ENCODE measurements at regions not wholly inside any gene's neighbourhood (a gene's known extent, or its start where the extent isn't known, plus 50 kb on each side); places are given as distances from the start of the nearest gene placed in this dataset.

DNA sequence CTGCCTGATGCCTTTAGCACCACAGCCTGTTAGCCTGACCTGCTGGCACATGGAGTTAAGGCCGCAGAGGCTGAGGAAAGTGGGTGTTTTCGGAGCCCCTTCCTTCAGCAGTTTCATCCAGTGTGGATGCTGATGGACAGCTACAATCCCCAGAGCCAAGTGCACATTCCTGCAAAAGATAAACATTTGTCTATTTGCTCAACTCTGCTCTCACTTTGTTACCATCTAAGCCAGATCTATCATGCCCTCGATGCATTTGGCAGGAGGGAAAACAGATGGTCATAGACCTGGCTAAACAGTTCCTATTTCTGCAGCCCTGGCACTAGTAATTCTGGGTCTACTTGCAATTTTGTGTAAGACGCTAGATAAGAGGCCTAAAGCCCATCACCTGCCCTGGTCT, 312.9 kb upstream of the RASGRP1 start:
- H3K23ac ChIP-seq (ENCODE audit: low read depth, low read length, poor library complexity) = no peak overlapping the region
- no peak overlapping the region for H3K9ac ChIP-seq (ENCODE audit: low read depth, low read length, poor library complexity)
- no peaks in the 10 kb centered on the region for H3K36me3 ChIP-seq (replicated peaks in 1 of 2; ENCODE audit: control insufficient read depth in 2 of 2, insufficient read depth in 2 of 2, low read length in 2 of 2)
- no peaks in the 10 kb centered on the region for H3K4me1 ChIP-seq (ENCODE audit: control insufficient read depth in 2 of 2, insufficient read depth in 1 of 2, low read depth in 1 of 2, low read length in 2 of 2)
- H2BK12ac ChIP-seq (ENCODE audit: low read length) = no peak overlapping the region
- DNase-seq (ENCODE audit: low spot score) = no peak
- H2BK15ac ChIP-seq (ENCODE audit: low read length) = no peak overlapping the region
- no peak overlapping the region for H2AK5ac ChIP-seq (ENCODE audit: low read depth, low read length)
- no peak overlapping the region for H2BK5ac ChIP-seq (ENCODE audit: low read length)
- no peak overlapping the region for H3K4ac ChIP-seq (ENCODE audit: low read length)
- H3K79me1 ChIP-seq (ENCODE audit: low read depth, low read length) = peaks cover 2% of the 10 kb centered on the region
- H4K91ac ChIP-seq (ENCODE audit: low read depth, low read length, poor library complexity) = no peak overlapping the region
- H3K4me2 ChIP-seq (ENCODE audit: insufficient read depth, low read length, poor library complexity, severe bottlenecking) = no peak overlapping the region
- H2BK120ac ChIP-seq (ENCODE audit: low read depth, low read length) = no peak overlapping the region
- H3K14ac ChIP-seq (ENCODE audit: low read length) = no peak overlapping the region
- H3K27ac ChIP-seq (replicated peaks; ENCODE audit: low read length) = no peak overlapping the region
- no peak overlapping the region for H4K8ac ChIP-seq (ENCODE audit: low read depth, low read length)
- no peaks in the 10 kb centered on the region for H3K9me3 ChIP-seq (replicated peaks in 1 of 2; ENCODE audit: control insufficient read depth in 2 of 2, insufficient read depth in 1 of 2, low read depth in 1 of 2, low read length in 2 of 2)
- H3K27me3 ChIP-seq (ENCODE audit: control insufficient read depth in 3 of 3, insufficient read depth in 3 of 3, low read depth in 1 of 3, low read length in 3 of 3) = peaks cover 0 to 2% (median 0%) of the 10 kb centered on the region in 3 experiments
- no peak overlapping the region for H3K4me3 ChIP-seq (ENCODE audit: low read length in 2 of 2)
- H2AFZ ChIP-seq (ENCODE audit: low read length) = no peak overlapping the region
- WGBS, 2 donors (ENCODE audit: extremely low coverage in 2 of 2, insufficient read length in 2 of 2, insufficient replicate concordance in 1 of 2) = no CpG with 5 or more reads among the region's 4 CpGs
- H3K18ac ChIP-seq (ENCODE audit: low read length) = no peak overlapping the region

DNA sequence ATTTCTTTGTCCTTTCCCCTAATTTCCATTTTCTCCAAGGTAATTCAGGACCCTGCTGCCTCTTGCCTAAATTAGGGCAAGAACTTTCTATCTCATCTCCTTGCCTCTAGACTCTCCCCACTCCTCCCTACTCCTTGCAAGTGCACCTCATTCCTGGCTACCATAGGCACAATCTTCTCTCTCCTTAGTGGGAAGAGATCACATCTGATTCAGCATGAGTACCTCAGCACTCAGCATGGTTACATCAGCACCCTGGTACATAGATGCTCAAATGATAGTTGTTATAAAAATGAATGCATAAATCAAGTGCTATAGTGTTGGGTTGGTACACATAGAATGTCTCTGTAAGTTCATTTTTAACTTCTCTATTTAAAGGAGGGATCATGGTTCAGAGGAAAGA, 313.4 kb upstream of the RASGRP1 start:
- Histone ChIP-seq H3K4me3 (ENCODE audit: low read length in 2 of 2) (no peak overlapping the region), H2AFZ (ENCODE audit: low read length) (no peak overlapping the region), H3K14ac (ENCODE audit: low read length) (no peak overlapping the region), H2BK12ac (ENCODE audit: low read length) (no peak overlapping the region), H2BK120ac (ENCODE audit: low read depth, low read length) (no peak overlapping the region), H3K27me3 (ENCODE audit: control insufficient read depth in 3 of 3, insufficient read depth in 3 of 3, low read depth in 1 of 3, low read length in 3 of 3) (peaks cover 0 to 2% (median 0%) of the 10 kb centered on the region in 3 experiments), H4K91ac (ENCODE audit: low read depth, low read length, poor library complexity) (no peak overlapping the region), H3K79me1 (ENCODE audit: low read depth, low read length) (peaks cover 2% of the 10 kb centered on the region), H3K23ac (ENCODE audit: low read depth, low read length, poor library complexity) (no peak overlapping the region), H3K27ac (replicated peaks; ENCODE audit: low read length) (no peak overlapping the region), H3K4me1 (ENCODE audit: control insufficient read depth in 2 of 2, insufficient read depth in 1 of 2, low read depth in 1 of 2, low read length in 2 of 2) (no peaks in the 10 kb centered on the region), H2BK5ac (ENCODE audit: low read length) (no peak overlapping the region), H2AK5ac (ENCODE audit: low read depth, low read length) (no peak overlapping the region), H2BK15ac (ENCODE audit: low read length) (no peak overlapping the region), H3K18ac (ENCODE audit: low read length) (no peak overlapping the region), H3K36me3 (replicated peaks in 1 of 2; ENCODE audit: control insufficient read depth in 2 of 2, insufficient read depth in 2 of 2, low read length in 2 of 2) (no peaks in the 10 kb centered on the region), H3K9me3 (replicated peaks in 1 of 2; ENCODE audit: control insufficient read depth in 2 of 2, insufficient read depth in 1 of 2, low read depth in 1 of 2, low read length in 2 of 2) (no peaks in the 10 kb centered on the region), H3K4ac (ENCODE audit: low read length) (no peak overlapping the region), H4K8ac (ENCODE audit: low read depth, low read length) (no peak overlapping the region), H3K4me2 (ENCODE audit: insufficient read depth, low read length, poor library complexity, severe bottlenecking) (no peak overlapping the region), H3K9ac (ENCODE audit: low read depth, low read length, poor library complexity) (no peak overlapping the region)
- DNase-seq (ENCODE audit: low spot score) = no peak

DNA sequence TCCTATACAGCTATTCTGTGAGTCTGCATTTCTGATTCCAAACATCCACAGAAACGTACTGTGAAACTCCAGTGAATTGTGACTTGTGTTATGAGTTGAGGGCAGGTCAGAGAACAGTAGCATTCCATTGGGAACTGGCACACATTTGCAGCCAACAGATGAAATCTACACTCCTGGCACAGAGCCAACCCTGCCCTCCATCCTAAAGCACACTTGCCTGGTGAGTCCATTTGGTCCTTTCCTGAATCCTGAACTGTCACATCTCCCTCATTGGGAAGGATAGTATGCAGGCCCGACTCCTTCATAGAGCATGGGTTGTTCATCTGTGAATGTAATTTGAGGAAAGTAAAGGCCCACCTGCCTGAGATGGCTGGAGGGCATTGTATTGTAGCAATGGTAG, 314.3 kb upstream of the RASGRP1 start:
- no CpG with 5 or more reads among the region's 2 CpGs for WGBS, 2 donors (ENCODE audit: extremely low coverage in 2 of 2, insufficient read length in 2 of 2, insufficient replicate concordance in 1 of 2)
- H3K27me3 ChIP-seq (ENCODE audit: control insufficient read depth in 3 of 3, insufficient read depth in 3 of 3, low read depth in 1 of 3, low read length in 3 of 3) = peaks cover 0 to 2% (median 0%) of the 10 kb centered on the region in 3 experiments
- no peak overlapping the region for H2BK5ac ChIP-seq (ENCODE audit: low read length)
- no peak overlapping the region for H3K4me3 ChIP-seq (ENCODE audit: low read length in 2 of 2)
- no peaks in the 10 kb centered on the region for H3K9me3 ChIP-seq (replicated peaks in 1 of 2; ENCODE audit: control insufficient read depth in 2 of 2, insufficient read depth in 1 of 2, low read depth in 1 of 2, low read length in 2 of 2)
- H2BK12ac ChIP-seq (ENCODE audit: low read length) = no peak overlapping the region
- no peak overlapping the region for H3K23ac ChIP-seq (ENCODE audit: low read depth, low read length, poor library complexity)
- H3K79me1 ChIP-seq (ENCODE audit: low read depth, low read length) = peaks cover 2% of the 10 kb centered on the region
- H3K27ac ChIP-seq (replicated peaks; ENCODE audit: low read length) = no peak overlapping the region
- H2AFZ ChIP-seq (ENCODE audit: low read length) = no peak overlapping the region
- no peak overlapping the region for H3K18ac ChIP-seq (ENCODE audit: low read length)
- no peak overlapping the region for H3K4me2 ChIP-seq (ENCODE audit: insufficient read depth, low read length, poor library complexity, severe bottlenecking)
- no peaks in the 10 kb centered on the region for H3K4me1 ChIP-seq (ENCODE audit: control insufficient read depth in 2 of 2, insufficient read depth in 1 of 2, low read depth in 1 of 2, low read length in 2 of 2)
- H2BK120ac ChIP-seq (ENCODE audit: low read depth, low read length) = no peak overlapping the region
- DNase-seq (ENCODE audit: low spot score) = no peak
- no peak overlapping the region for H3K9ac ChIP-seq (ENCODE audit: low read depth, low read length, poor library complexity)
- no peak overlapping the region for H3K14ac ChIP-seq (ENCODE audit: low read length)
- no peak overlapping the region for H2BK15ac ChIP-seq (ENCODE audit: low read length)
- no peak overlapping the region for H2AK5ac ChIP-seq (ENCODE audit: low read depth, low read length)
- H4K8ac ChIP-seq (ENCODE audit: low read depth, low read length) = no peak overlapping the region
- H3K4ac ChIP-seq (ENCODE audit: low read length) = no peak overlapping the region
- no peaks in the 10 kb centered on the region for H3K36me3 ChIP-seq (replicated peaks in 1 of 2; ENCODE audit: control insufficient read depth in 2 of 2, insufficient read depth in 2 of 2, low read length in 2 of 2)
- H4K91ac ChIP-seq (ENCODE audit: low read depth, low read length, poor library complexity) = no peak overlapping the region

DNA sequence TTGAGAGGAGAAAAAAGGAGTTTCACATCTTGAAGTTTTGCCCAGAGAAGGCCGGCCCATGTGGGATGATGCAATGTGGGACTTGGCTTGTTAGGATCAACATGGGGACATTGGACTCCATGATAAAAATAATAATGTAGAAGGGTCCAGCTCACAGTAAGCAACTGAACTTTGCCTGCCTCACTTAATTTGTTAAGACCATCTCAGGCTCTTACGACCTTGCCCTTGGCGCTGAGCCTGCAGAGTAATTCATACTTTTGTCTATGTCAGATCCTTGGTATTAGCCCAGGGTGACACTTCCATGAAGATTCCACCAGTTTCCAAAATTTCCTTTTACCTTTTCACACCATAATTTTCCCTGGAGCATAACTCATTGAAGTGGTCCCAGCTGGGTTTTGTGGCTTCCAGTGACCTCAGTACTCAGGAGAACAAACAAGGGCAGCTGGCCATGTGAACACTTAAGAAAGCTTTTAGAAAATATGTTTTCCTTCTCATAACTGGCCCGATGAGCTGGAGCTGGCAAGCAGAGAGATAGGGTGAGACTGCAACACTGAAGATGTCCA, 315.4 kb upstream of the RASGRP1 start:
- Histone ChIP-seq H3K23ac (ENCODE audit: low read depth, low read length, poor library complexity) (no peak overlapping the region), H3K9me3 (replicated peaks in 1 of 2; ENCODE audit: control insufficient read depth in 2 of 2, insufficient read depth in 1 of 2, low read depth in 1 of 2, low read length in 2 of 2) (no peaks in the 10 kb centered on the region), H2AFZ (ENCODE audit: low read length) (no peak overlapping the region), H3K36me3 (replicated peaks in 1 of 2; ENCODE audit: control insufficient read depth in 2 of 2, insufficient read depth in 2 of 2, low read length in 2 of 2) (no peaks in the 10 kb centered on the region), H2BK15ac (ENCODE audit: low read length) (no peak overlapping the region), H3K18ac (ENCODE audit: low read length) (no peak overlapping the region), H4K91ac (ENCODE audit: low read depth, low read length, poor library complexity) (no peak overlapping the region), H3K14ac (ENCODE audit: low read length) (no peak overlapping the region), H3K79me1 (ENCODE audit: low read depth, low read length) (peaks cover 2% of the 10 kb centered on the region), H2BK5ac (ENCODE audit: low read length) (no peak overlapping the region), H3K4me3 (ENCODE audit: low read length in 2 of 2) (no peak overlapping the region), H2BK12ac (ENCODE audit: low read length) (no peak overlapping the region), H3K4me1 (ENCODE audit: control insufficient read depth in 2 of 2, insufficient read depth in 1 of 2, low read depth in 1 of 2, low read length in 2 of 2) (no peaks in the 10 kb centered on the region), H3K4me2 (ENCODE audit: insufficient read depth, low read length, poor library complexity, severe bottlenecking) (no peak overlapping the region), H4K8ac (ENCODE audit: low read depth, low read length) (no peak overlapping the region), H3K9ac (ENCODE audit: low read depth, low read length, poor library complexity) (no peak overlapping the region), H3K27me3 (ENCODE audit: control insufficient read depth in 3 of 3, insufficient read depth in 3 of 3, low read depth in 1 of 3, low read length in 3 of 3) (no peaks in the 10 kb centered on the region), H2BK120ac (ENCODE audit: low read depth, low read length) (no peak overlapping the region), H3K4ac (ENCODE audit: low read length) (no peak overlapping the region), H2AK5ac (ENCODE audit: low read depth, low read length) (no peak overlapping the region), H3K27ac (replicated peaks; ENCODE audit: low read length) (no peak overlapping the region)
- WGBS, 2 donors (ENCODE audit: extremely low coverage in 2 of 2, insufficient read length in 2 of 2, insufficient replicate concordance in 1 of 2) = no CpG with 5 or more reads among the region's 4 CpGs
- DNase-seq (ENCODE audit: low spot score) = no peak

Measured in neuronal stem cell (in vitro differentiated cells).